Activated naive CD4-positive, alpha-beta T cell treated with anti-CD3 and anti-CD28 coated beads, Interleukin-2, amount 50 U/mL, for 24 hours (primary cell): ENCODE measurements at regions not wholly inside any gene's neighbourhood (a gene's known extent, or its start where the extent isn't known, plus 50 kb on each side); places are given as distances from the start of the nearest gene placed in this dataset.

Experiments used
- H3K27ac Mint-ChIP-seq: one replicate; pipeline ENCODE4 v1.8.0; 2021; ENCODE audit warnings: mild to moderate bottlenecking, mixed read lengths
- H3K27me3 Mint-ChIP-seq: one replicate; pipeline ENCODE4 v1.8.0; 2021; ENCODE audit warnings: mixed read lengths
- H3K36me3 Mint-ChIP-seq: one replicate; pipeline ENCODE4 v1.8.0; 2021; ENCODE audit warnings: mixed read lengths
- H3K4me1 Mint-ChIP-seq: one replicate; pipeline ENCODE4 v1.8.0; 2021; ENCODE audit warnings: mixed read lengths
- H3K4me3 Mint-ChIP-seq: one replicate; pipeline ENCODE4 v1.8.0; 2021; ENCODE audit warnings: mild to moderate bottlenecking, mixed read lengths
- H3K9me3 Mint-ChIP-seq: one replicate; pipeline ENCODE4 v1.8.0; 2021; ENCODE audit warnings: mixed read lengths

- Mint-ChIP-seq H3K27ac (no peak overlapping the region), H3K9me3 (no peaks in the 10 kb centered on the region), H3K27me3 (no peaks in the 10 kb centered on the region), H3K4me3 (no peak overlapping the region), H3K36me3 (no peaks in the 10 kb centered on the region), H3K4me1 (no peaks in the 10 kb centered on the region)
Measured at GRCh38 chr7:110372685-110373084, 718.2 kb upstream of the LRRN3 start.

GRCh38 chr7:110373416-110373815 is 717.5 kb upstream of the LRRN3 start:
- Mint-ChIP-seq H3K9me3 (no peaks in the 10 kb centered on the region), H3K4me3 (no peak overlapping the region), H3K27me3 (no peaks in the 10 kb centered on the region), H3K36me3 (no peaks in the 10 kb centered on the region), H3K27ac (no peak overlapping the region), H3K4me1 (no peaks in the 10 kb centered on the region)

- no peaks in the 10 kb centered on the region for H3K27me3 Mint-ChIP-seq
- no peaks in the 10 kb centered on the region for H3K36me3 Mint-ChIP-seq
- H3K4me3 Mint-ChIP-seq: no peak overlapping the region
- H3K27ac Mint-ChIP-seq: no peak overlapping the region
- no peaks in the 10 kb centered on the region for H3K9me3 Mint-ChIP-seq
- no peaks in the 10 kb centered on the region for H3K4me1 Mint-ChIP-seq
Measured at GRCh38 chr7:110373859-110374258, 717.1 kb upstream of the LRRN3 start.

- H3K4me1 Mint-ChIP-seq: no peaks in the 10 kb centered on the region
- no peak overlapping the region for H3K27ac Mint-ChIP-seq
- no peak overlapping the region for H3K4me3 Mint-ChIP-seq
- H3K9me3 Mint-ChIP-seq: no peaks in the 10 kb centered on the region
- no peaks in the 10 kb centered on the region for H3K36me3 Mint-ChIP-seq
- H3K27me3 Mint-ChIP-seq: no peaks in the 10 kb centered on the region
Measured at GRCh38 chr7:110375068-110375467, 715.9 kb upstream of the LRRN3 start.

GRCh38 chr7:110382736-110383135 is 708.2 kb upstream of the LRRN3 start:
- Mint-ChIP-seq H3K27me3 (no peaks in the 10 kb centered on the region), H3K4me1 (no peaks in the 10 kb centered on the region), H3K9me3 (no peaks in the 10 kb centered on the region), H3K36me3 (no peaks in the 10 kb centered on the region), H3K4me3 (no peak overlapping the region), H3K27ac (no peak overlapping the region)

- H3K27ac Mint-ChIP-seq: no peak overlapping the region
- H3K27me3 Mint-ChIP-seq: no peaks in the 10 kb centered on the region
- no peaks in the 10 kb centered on the region for H3K4me1 Mint-ChIP-seq
- H3K36me3 Mint-ChIP-seq: no peaks in the 10 kb centered on the region
- no peak overlapping the region for H3K4me3 Mint-ChIP-seq
- no peaks in the 10 kb centered on the region for H3K9me3 Mint-ChIP-seq
Measured at GRCh38 chr7:110386006-110386405, 704.9 kb upstream of the LRRN3 start.

- no peaks in the 10 kb centered on the region for H3K9me3 Mint-ChIP-seq
- H3K27ac Mint-ChIP-seq: no peak overlapping the region
- no peaks in the 10 kb centered on the region for H3K36me3 Mint-ChIP-seq
- no peaks in the 10 kb centered on the region for H3K27me3 Mint-ChIP-seq
- no peak overlapping the region for H3K4me3 Mint-ChIP-seq
- no peaks in the 10 kb centered on the region for H3K4me1 Mint-ChIP-seq
Measured at GRCh38 chr7:110386913-110387312, 704.0 kb upstream of the LRRN3 start.

GRCh38 chr7:110387689-110388088 is 703.2 kb upstream of the LRRN3 start:
- no peak overlapping the region for H3K27ac Mint-ChIP-seq
- H3K36me3 Mint-ChIP-seq: no peaks in the 10 kb centered on the region
- H3K4me3 Mint-ChIP-seq: no peak overlapping the region
- H3K9me3 Mint-ChIP-seq: no peaks in the 10 kb centered on the region
- H3K27me3 Mint-ChIP-seq: peaks cover 4% of the 10 kb centered on the region
- no peaks in the 10 kb centered on the region for H3K4me1 Mint-ChIP-seq

GRCh38 chr7:110388457-110388856 is 702.5 kb upstream of the LRRN3 start:
- Mint-ChIP-seq H3K36me3 (no peaks in the 10 kb centered on the region), H3K9me3 (no peaks in the 10 kb centered on the region), H3K4me1 (no peaks in the 10 kb centered on the region), H3K27me3 (peaks cover 6% of the 10 kb centered on the region), H3K27ac (no peak overlapping the region), H3K4me3 (no peak overlapping the region)

- Mint-ChIP-seq H3K27ac (no peak overlapping the region), H3K9me3 (no peaks in the 10 kb centered on the region), H3K27me3 (peaks cover 6% of the 10 kb centered on the region), H3K4me1 (no peaks in the 10 kb centered on the region), H3K4me3 (no peak overlapping the region), H3K36me3 (no peaks in the 10 kb centered on the region)
Measured at GRCh38 chr7:110396021-110396420, 694.9 kb upstream of the LRRN3 start.

GRCh38 chr7:110397927-110398660 is 692.8 kb upstream of the LRRN3 start:
- no peaks in the 10 kb centered on the region for H3K9me3 Mint-ChIP-seq
- H3K27me3 Mint-ChIP-seq: peaks cover 1% of the 10 kb centered on the region
- no peaks in the 10 kb centered on the region for H3K36me3 Mint-ChIP-seq
- H3K27ac Mint-ChIP-seq: no peak overlapping the region
- no peaks in the 10 kb centered on the region for H3K4me1 Mint-ChIP-seq
- H3K4me3 Mint-ChIP-seq: no peak overlapping the region

- H3K36me3 Mint-ChIP-seq: no peaks in the 10 kb centered on the region
- H3K9me3 Mint-ChIP-seq: no peaks in the 10 kb centered on the region
- H3K27me3 Mint-ChIP-seq: no peaks in the 10 kb centered on the region
- no peaks in the 10 kb centered on the region for H3K4me1 Mint-ChIP-seq
- no peak overlapping the region for H3K4me3 Mint-ChIP-seq
- no peak overlapping the region for H3K27ac Mint-ChIP-seq
Measured at GRCh38 chr7:110399421-110399820, 691.5 kb upstream of the LRRN3 start.

GRCh38 chr7:110400411-110400810 is 690.5 kb upstream of the LRRN3 start:
- Mint-ChIP-seq H3K36me3 (no peaks in the 10 kb centered on the region), H3K27ac (no peak overlapping the region), H3K27me3 (no peaks in the 10 kb centered on the region), H3K9me3 (no peaks in the 10 kb centered on the region), H3K4me3 (no peak overlapping the region), H3K4me1 (no peaks in the 10 kb centered on the region)

- H3K27ac Mint-ChIP-seq: no peak overlapping the region
- no peak overlapping the region for H3K4me3 Mint-ChIP-seq
- no peaks in the 10 kb centered on the region for H3K27me3 Mint-ChIP-seq
- H3K36me3 Mint-ChIP-seq: no peaks in the 10 kb centered on the region
- no peaks in the 10 kb centered on the region for H3K4me1 Mint-ChIP-seq
- H3K9me3 Mint-ChIP-seq: no peaks in the 10 kb centered on the region
Measured at GRCh38 chr7:110407242-110407641, 683.7 kb upstream of the LRRN3 start.

GRCh38 chr7:110407706-110408105 is 683.2 kb upstream of the LRRN3 start:
- Mint-ChIP-seq H3K36me3 (no peaks in the 10 kb centered on the region), H3K27ac (no peak overlapping the region), H3K4me3 (no peak overlapping the region), H3K4me1 (no peaks in the 10 kb centered on the region), H3K9me3 (no peaks in the 10 kb centered on the region), H3K27me3 (no peaks in the 10 kb centered on the region)

GRCh38 chr7:110412614-110413013 is 678.3 kb upstream of the LRRN3 start:
- Mint-ChIP-seq H3K9me3 (no peaks in the 10 kb centered on the region), H3K27ac (no peak overlapping the region), H3K4me1 (no peaks in the 10 kb centered on the region), H3K27me3 (no peaks in the 10 kb centered on the region), H3K4me3 (no peak overlapping the region), H3K36me3 (no peaks in the 10 kb centered on the region)

- Mint-ChIP-seq H3K9me3 (no peaks in the 10 kb centered on the region), H3K36me3 (no peaks in the 10 kb centered on the region), H3K4me1 (no peaks in the 10 kb centered on the region), H3K27ac (no peak overlapping the region), H3K27me3 (no peaks in the 10 kb centered on the region), H3K4me3 (no peak overlapping the region)
Measured at GRCh38 chr7:110413038-110413437, 677.9 kb upstream of the LRRN3 start.
